Large intestine (tissue), 3 donors: ENCODE measurements at regions not wholly inside any gene's neighbourhood (a gene's known extent, or its start where the extent isn't known, plus 50 kb on each side); places are given as distances from the start of the nearest gene placed in this dataset.

ENCODE experiments used
- DNase-seq, 2 donors: peaks; one replicate each; pipeline versions ENCODE4 v3.0.0 to v3.0.0-alpha.2; 2013
- H3K27ac ChIP-seq: one replicate; pipeline ENCODE4 v1.5.1; 2013; ENCODE audit warnings: low read length
- H3K27me3 ChIP-seq: 2 replicates; pipeline ENCODE4 v1.6.1; 2013; ENCODE audit warnings: low read length; ENCODE audit not compliant: control insufficient read depth, insufficient read depth
- H3K36me3 ChIP-seq: 2 replicates; pipeline ENCODE4 v1.6.1; 2013; ENCODE audit warnings: low read length; ENCODE audit not compliant: control insufficient read depth, insufficient read depth
- H3K4me1 ChIP-seq: one replicate; pipeline ENCODE4 v1.6.1; 2013; ENCODE audit warnings: low read length; ENCODE audit not compliant: control insufficient read depth, insufficient read depth
- H3K4me3 ChIP-seq: one replicate; pipeline ENCODE4 v1.5.1; 2013; ENCODE audit warnings: low read length
- H3K9me3 ChIP-seq: one replicate; pipeline ENCODE4 v1.6.1; 2013; ENCODE audit warnings: mild to moderate bottlenecking, low read depth, low read length, moderate library complexity; ENCODE audit not compliant: control insufficient read depth
- WGBS: methylation state at CpG from one replicate; pipeline ENCODE4 v1.1.5; 2013; ENCODE audit warnings: low lambda C conversion rate; ENCODE audit not compliant: insufficient coverage; 5-methylcytosine and 5-hydroxymethylcytosine counted together

DNA sequence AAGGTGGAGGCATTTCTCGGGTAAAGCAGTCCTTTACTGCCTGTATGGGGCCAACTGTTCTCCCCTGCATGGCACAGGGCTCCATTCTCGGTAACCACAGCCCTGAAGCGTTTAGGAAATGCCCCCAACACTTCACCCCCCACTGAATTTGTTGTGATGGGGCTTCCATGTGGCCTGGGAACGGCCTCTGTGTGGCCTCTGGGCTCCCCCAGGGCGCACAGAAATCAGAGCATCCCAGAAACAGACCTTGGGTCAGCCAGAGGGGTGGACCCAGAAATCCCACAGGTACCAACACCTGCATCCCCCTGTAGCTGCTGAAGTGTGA lies 153.7 kb upstream of the VSTM2B start:
- H3K36me3 ChIP-seq = no peaks in the 10 kb centered on the region
- H3K27me3 ChIP-seq = peaks cover 4% of the 10 kb centered on the region
- H3K4me3 ChIP-seq = no peak overlapping the region
- WGBS = no CpG with 5 or more reads among the region's 5 CpGs
- H3K4me1 ChIP-seq = no peaks in the 10 kb centered on the region
- no peaks in the 10 kb centered on the region for H3K9me3 ChIP-seq
- no peak overlapping the region for H3K27ac ChIP-seq
- DNase-seq = no peak

DNA sequence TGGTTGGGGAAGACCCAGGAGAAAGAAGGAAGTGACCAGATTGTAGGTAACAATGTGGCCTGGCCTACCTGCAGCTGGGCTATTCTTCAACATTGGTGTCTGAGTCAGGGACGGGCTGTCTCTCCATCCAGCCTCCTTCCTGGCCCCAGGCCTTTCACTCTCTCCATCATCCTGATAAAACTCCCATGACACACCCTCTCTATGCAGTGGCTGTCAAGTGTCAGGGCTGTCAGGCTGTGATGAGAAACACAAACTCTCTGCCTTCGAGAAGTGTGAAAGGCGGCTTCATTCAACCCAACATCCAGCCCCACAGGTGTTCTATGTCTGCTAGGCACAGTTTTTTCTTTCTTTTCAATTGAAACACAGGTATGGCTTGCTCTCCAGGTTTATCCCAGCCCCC lies 153.3 kb upstream of the VSTM2B start:
- H3K9me3 ChIP-seq = no peaks in the 10 kb centered on the region
- no peak overlapping the region for H3K27ac ChIP-seq
- no peaks in the 10 kb centered on the region for H3K4me1 ChIP-seq
- H3K4me3 ChIP-seq = no peak overlapping the region
- DNase-seq = no peak
- WGBS = no CpG with 5 or more reads among the region's 3 CpGs
- peaks cover 4% of the 10 kb centered on the region for H3K27me3 ChIP-seq
- H3K36me3 ChIP-seq = no peaks in the 10 kb centered on the region

DNA sequence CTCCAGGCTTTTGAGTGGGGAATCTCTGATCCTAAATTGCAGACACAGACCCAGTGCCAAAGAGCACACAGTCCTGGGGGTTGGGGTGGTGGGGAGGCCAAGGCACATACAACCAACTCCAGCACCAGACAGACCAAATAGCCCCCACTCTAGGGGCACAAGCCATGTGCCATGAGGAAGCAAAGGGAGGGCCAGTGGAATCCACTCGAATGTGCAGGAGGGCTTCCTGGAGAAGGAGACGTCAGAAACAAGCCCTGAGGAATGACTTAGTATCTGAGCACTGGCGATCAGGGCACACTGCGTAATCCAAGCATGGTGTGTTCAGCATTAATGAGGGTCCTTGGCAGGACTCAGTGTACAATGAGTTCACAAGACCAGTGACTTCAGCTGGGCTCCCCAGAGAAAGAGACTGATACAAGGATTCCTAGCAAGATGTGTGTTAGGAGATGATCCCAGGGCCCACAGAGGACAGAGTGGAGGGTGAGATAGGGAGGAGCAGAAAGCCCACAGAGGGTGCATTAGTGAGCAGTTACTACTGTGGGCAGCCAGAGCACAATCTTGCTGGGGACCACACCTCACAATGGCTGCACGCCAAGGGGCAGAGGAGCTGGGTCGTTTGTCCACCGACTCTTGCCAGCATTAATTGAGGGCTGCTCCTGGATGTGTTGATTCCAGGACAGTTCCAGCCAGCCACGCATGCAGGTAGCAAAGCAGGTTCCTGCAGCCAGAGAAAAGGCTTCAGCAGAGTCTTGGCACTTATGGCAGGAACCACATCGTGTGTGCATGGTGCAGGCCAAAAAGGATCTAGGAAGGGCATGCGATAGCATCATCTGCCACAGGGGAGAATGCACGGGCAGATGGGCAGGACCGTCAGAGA lies 152.6 kb upstream of the VSTM2B start:
- peaks cover 4% of the 10 kb centered on the region for H3K27me3 ChIP-seq
- H3K27ac ChIP-seq = no peak overlapping the region
- no peak overlapping the region for H3K4me3 ChIP-seq
- DNase-seq = no peak
- H3K36me3 ChIP-seq = no peaks in the 10 kb centered on the region
- no peaks in the 10 kb centered on the region for H3K9me3 ChIP-seq
- no peaks in the 10 kb centered on the region for H3K4me1 ChIP-seq
- no CpG with 5 or more reads among the region's 12 CpGs for WGBS

DNA sequence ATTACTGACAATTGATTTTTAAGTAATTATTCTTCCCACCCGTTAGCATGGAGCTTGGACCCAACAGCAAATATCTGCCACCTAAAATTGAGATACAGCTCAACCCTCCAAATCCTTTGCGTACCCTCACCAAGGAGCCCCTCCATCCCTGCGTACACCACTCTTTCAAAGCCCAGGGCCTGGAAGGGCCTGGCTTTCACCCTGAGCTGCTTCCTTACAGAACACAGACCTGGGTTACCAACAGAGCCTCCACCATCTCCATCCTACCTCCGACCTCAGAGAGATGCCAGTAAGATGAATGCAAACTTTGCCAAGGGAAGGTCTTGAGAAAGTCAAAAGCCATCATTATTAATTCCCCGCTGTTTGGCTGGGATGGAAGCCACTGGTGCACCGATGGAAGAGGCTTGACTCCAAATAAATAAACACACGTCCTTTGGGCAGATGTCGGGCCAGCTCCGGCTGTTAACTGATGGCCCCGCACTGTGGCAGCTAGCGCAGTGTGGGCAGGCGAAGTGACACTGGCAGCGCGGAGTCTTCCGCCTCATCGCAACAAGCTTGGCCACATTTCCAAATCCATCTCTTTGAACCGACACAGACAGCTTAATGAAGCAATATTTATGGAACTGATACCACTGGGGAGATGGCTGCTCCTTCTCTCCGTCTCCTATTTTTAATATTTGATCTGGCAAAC lies 150.2 kb upstream of the VSTM2B start:
- Histone ChIP-seq H3K36me3 (no peaks in the 10 kb centered on the region), H3K9me3 (no peaks in the 10 kb centered on the region), H3K27me3 (no peaks in the 10 kb centered on the region), H3K4me1 (no peaks in the 10 kb centered on the region), H3K27ac (no peak overlapping the region), H3K4me3 (no peak overlapping the region)
- DNase-seq = no peak
- WGBS = 86% methylated on average over 1 of the region's 18 CpGs

DNA sequence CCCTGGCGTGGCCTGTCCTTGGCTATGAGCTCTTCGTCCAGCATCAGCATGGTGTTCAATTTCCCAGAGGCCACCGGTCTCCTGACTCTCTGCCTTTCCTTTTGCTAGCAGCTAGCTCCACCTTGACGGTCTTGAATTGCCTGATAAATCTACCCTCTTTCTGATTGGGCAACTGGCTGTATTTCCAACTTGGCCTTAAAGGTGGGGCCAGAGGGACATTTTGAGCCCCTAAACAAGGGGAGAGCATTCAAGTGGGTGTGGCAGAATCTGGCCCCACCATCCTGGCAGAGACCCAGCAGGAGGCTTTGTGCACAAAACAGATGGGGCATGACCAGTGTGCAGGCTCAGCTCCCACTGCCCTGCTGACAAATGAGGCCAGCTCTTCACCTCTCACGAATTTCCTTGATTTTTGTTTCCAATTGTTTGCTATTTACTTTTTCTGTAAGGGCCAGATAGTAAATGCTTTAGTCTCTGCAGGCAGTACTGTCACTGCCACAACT lies 148.9 kb upstream of the VSTM2B start:
- Histone ChIP-seq H3K4me1 (no peaks in the 10 kb centered on the region), H3K4me3 (no peak overlapping the region), H3K27me3 (no peaks in the 10 kb centered on the region), H3K27ac (no peak overlapping the region), H3K36me3 (no peaks in the 10 kb centered on the region), H3K9me3 (no peaks in the 10 kb centered on the region)
- DNase-seq = no peak
- WGBS = 17% methylated on average over 1 of the region's 5 CpGs

DNA sequence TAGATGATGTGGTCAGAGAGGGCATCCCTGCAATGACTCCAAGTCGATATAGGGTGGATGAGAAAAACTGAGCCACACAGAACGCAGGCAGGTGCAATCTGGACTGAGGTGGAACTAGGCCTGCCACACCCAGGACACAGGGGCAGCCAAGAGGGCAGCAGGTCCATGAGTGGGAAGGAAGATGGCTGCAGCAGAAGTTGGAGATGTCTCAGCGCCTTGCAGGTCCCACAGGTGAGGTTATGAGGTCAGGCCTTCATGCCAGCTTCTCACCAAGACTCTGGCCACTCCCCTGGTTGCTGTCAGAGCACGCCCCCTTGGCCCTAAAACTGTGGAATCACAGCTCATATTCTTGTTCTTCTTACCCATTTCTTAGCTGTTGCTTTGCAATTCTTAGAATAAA lies 147.7 kb upstream of the VSTM2B start:
- Histone ChIP-seq H3K27ac (no peak overlapping the region), H3K36me3 (no peaks in the 10 kb centered on the region), H3K4me1 (no peaks in the 10 kb centered on the region), H3K9me3 (no peaks in the 10 kb centered on the region), H3K27me3 (no peaks in the 10 kb centered on the region), H3K4me3 (no peak overlapping the region)
- no CpG with 5 or more reads among the region's 4 CpGs for WGBS
- DNase-seq = no peak

DNA sequence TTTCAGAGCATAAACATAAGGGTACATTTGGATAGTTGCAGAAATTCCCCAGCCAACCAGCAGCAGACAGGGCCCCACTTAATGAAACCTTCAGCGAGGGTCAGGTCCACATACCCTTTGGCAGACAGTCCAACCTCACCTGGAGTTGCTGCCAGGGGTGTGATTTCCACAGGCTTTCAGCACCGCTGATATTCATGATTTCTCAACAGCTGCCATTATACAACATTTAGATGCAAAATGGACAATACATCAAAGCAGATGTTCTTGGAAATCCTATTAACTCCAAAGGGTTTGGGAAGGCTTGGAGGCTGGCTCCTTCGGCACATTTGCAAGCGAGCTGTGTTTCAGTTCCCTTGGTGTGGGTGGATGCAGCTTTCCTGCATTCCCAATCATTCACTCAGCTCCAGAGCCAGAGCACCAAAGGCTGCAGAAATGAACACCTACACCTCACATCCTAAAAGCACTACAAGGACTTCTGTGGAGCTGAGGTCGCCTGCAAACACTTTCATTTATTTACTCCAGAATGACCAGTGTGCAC lies 147.2 kb upstream of the VSTM2B start:
- WGBS = no CpG with 5 or more reads among the region's 5 CpGs
- Histone ChIP-seq H3K27me3 (no peaks in the 10 kb centered on the region), H3K4me3 (no peak overlapping the region), H3K36me3 (no peaks in the 10 kb centered on the region), H3K27ac (no peak overlapping the region), H3K9me3 (no peaks in the 10 kb centered on the region), H3K4me1 (no peaks in the 10 kb centered on the region)
- DNase-seq = no peak

DNA sequence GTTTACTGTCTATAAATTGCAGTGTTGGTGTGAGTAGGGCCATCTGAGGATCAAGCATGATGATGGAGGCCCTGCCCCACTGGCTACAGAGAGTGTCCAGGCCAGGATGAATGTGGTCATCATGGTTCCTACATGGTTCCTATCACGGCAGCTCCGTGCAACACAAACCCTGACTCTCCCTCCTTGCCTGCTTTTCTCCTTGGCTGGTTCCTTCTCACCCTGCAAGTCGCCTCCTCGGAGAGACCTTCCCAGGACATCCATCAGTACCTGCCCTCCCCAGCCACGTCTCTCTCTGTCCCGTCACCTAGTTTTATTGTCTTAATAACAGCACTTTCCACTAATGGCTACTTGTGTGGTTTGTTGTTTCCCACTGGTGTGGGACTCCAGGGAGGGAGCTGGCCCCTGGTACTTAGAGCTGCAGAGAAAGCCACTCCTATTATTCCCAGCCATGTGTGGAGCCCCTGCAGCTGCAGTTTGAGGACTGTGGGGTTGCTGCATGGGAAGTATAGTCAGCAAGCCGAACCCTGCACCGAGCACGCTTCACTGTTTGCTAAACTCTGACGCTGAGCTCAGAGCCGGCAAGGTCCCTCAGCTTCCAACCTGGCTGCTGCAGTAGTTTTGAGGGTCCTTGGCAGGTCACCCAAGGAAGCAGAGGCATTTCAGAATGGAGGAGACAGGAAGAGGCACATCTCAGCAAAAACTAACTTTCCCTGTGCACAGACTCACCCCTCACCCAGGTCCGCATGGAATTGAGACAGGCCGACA lies 146.4 kb upstream of the VSTM2B start:
- Histone ChIP-seq H3K4me3 (no peak overlapping the region), H3K4me1 (no peaks in the 10 kb centered on the region), H3K9me3 (no peaks in the 10 kb centered on the region), H3K27ac (no peak overlapping the region), H3K27me3 (no peaks in the 10 kb centered on the region), H3K36me3 (no peaks in the 10 kb centered on the region)
- 90% methylated on average over 2 of the region's 13 CpGs for WGBS
- DNase-seq = no peak

DNA sequence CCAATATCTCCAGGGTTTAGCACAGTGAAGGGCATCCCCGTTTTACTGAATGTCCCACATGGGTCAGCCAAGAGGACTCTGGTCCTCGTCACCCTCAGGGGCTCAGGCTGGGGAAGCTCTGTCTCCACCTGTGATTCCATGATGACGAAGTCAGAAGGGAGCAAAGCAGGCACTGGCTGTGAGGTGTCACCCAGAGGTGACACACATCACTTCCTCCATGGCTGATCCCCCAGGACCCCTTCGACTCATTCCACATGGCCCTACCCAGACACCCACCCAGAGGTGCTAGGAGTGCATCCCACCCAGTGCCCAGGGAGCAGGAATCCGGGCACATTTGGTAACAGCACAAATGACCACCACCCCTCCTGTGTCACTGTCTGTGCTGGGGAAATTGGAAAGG lies 145.2 kb upstream of the VSTM2B start:
- Histone ChIP-seq H3K27ac (no peak overlapping the region), H3K27me3 (no peaks in the 10 kb centered on the region), H3K9me3 (no peaks in the 10 kb centered on the region), H3K4me3 (no peak overlapping the region), H3K36me3 (no peaks in the 10 kb centered on the region), H3K4me1 (no peaks in the 10 kb centered on the region)
- DNase-seq = no peak
- no CpG with 5 or more reads among the region's 5 CpGs for WGBS
